ENCODE measurements at regions not wholly inside any gene's neighbourhood (a gene's known extent, or its start where the extent isn't known, plus 50 kb on each side); places are given as distances from the start of the nearest gene placed in this dataset.

DNA sequence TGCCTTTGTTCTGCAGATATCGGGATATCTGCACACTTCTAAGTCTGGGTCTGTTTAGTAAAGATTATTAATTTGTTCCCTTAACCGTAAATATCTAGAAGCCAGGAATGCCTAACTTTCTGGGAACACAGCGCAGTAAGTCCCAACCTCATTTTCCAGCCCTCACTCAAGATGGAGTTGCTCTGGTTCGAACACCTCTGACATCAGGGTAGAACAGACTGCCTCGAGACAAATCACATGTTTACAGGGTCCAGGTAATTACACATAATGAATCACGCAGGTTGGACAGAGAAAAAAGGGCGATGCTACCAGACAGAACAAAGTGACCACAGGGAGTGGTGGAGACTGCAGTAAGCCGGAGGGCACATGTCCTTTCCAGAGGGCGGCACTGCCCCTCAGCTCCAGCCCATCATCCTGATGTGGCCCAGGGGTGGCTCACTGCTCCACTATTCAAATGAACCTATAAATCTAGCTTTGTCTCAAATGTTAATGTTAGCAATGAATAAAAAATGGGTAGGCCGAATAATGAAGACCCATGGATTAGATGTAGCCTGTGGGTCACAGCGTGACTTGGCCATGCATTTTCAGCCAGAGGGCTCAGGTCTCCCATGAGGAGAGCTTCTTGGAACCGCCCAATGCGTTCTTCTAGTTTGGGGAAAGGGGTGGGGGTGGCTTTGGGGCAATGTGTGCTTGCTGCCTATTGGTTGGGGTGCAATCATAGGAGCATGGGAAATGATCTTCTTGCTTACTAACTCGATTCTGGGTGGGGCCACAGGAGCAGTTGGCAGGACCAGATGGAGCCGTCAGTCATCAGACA is 159.0 kb upstream of the SFSWAP start:
- no peak overlapping the region for H3K4me3 ChIP-seq
- intact Hi-C loops (cut with DNase I), result no loop called here
- no peak overlapping the region for H3K27ac ChIP-seq
- H3K36me3 ChIP-seq (ENCODE audit: insufficient read depth in 1 of 2, low read depth in 1 of 2), result no peaks in the 10 kb centered on the region
- TF ChIP-seq CTCF (IDR thresholded peaks at IDR 0.05), result no peak
- H3K4me1 ChIP-seq, result no peaks in the 10 kb centered on the region
- H3K9me3 ChIP-seq, result no peaks in the 10 kb centered on the region
- DNase-seq, result no peak
- H3K27me3 ChIP-seq (ENCODE audit: insufficient read depth in 3 of 3, low read length in 2 of 3), result peaks cover 0 to 8% (median 3%) of the 10 kb centered on the region in 3 donors
- no peak for ATAC-seq
- WGBS, 3 donors, result 80% methylated on average over 15 of the region's 15 CpGs

DNA sequence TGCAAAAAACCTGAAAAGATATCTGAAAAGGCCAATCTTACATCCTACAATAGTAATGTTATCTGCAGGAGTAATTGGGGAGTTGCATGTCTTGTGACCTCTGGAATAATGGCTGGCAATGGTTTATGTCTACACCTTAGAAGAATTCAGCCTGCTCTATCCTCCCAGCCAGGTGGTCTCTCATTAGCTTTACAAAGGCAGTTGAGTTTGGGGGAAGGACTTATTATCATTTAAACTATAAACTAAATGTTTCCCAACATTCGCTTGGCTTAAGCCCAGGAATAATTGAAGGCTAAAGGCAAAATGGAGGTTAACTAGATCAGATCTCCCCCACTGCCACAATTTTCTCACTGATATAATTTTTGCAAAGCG is 158.4 kb upstream of the SFSWAP start:
- DNase-seq (no peak), ATAC-seq (no peak)
- Histone ChIP-seq H3K4me3 (no peak overlapping the region), H3K36me3 (ENCODE audit: insufficient read depth in 1 of 2, low read depth in 1 of 2) (no peaks in the 10 kb centered on the region), H3K9me3 (no peaks in the 10 kb centered on the region), H3K4me1 (no peaks in the 10 kb centered on the region), H3K27me3 (ENCODE audit: insufficient read depth in 3 of 3, low read length in 2 of 3) (peaks cover 0 to 8% (median 3%) of the 10 kb centered on the region in 3 donors), H3K27ac (no peak overlapping the region)
- TF ChIP-seq CTCF (IDR thresholded peaks at IDR 0.05), result no peak
- intact Hi-C loops (cut with DNase I), result no loop called here
- 76 to 88% (median 79%) methylated on average over 2 of the region's 2 CpGs for WGBS, 3 donors

DNA sequence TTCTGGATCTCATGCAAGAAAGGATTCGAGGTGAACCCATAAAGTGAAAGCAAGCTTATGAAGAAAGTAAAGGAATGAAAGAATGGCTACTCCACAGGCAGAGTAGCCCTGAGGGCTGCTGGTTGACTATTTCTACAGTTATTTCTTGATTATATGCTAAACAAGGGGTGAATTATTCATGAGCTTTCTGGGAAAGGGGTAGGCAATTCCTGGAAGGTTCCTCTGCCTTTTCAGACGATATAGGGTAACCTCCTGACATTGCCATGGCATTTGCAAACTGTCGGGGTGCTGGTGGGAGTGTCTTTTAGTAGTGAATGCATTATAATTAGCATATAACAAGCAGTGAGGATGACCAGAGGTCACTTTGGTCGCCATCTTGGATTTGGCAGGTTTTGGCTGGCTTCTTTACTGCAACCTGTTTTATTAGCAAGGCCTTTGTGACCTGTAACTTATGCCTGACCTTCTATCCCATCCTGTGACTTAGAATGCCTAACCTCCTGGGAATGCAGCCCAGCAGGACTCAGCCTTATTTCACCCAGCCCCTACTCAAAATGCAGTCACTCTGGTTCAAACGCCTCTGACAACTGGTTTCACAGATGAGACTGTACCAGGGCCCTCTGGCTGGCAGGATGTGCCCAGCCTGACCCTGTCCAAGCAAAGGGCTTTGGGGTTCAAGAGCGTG is 157.7 kb upstream of the SFSWAP start:
- intact Hi-C loops (cut with DNase I), result no loop called here
- Histone ChIP-seq H3K27ac (no peak overlapping the region), H3K4me1 (no peaks in the 10 kb centered on the region), H3K9me3 (no peaks in the 10 kb centered on the region), H3K27me3 (ENCODE audit: insufficient read depth in 3 of 3, low read length in 2 of 3) (peaks cover 0 to 8% (median 3%) of the 10 kb centered on the region in 3 donors), H3K4me3 (no peak overlapping the region), H3K36me3 (ENCODE audit: insufficient read depth in 1 of 2, low read depth in 1 of 2) (no peaks in the 10 kb centered on the region)
- DNase-seq (no peak), ATAC-seq (no peak)
- TF ChIP-seq CTCF (IDR thresholded peaks at IDR 0.05), result no peak
- WGBS, 3 donors, result 77 to 81% (median 78%) methylated on average over 6 of the region's 6 CpGs

- no peaks in the 10 kb centered on the region for H3K36me3 ChIP-seq (ENCODE audit: insufficient read depth in 1 of 2, low read depth in 1 of 2)
- DNase-seq, result no peak
- no peak overlapping the region for H3K27ac ChIP-seq
- no peak for TF ChIP-seq CTCF (IDR thresholded peaks at IDR 0.05)
- peaks cover 0 to 8% (median 0%) of the 10 kb centered on the region in 3 donors for H3K27me3 ChIP-seq (ENCODE audit: insufficient read depth in 3 of 3, low read length in 2 of 3)
- WGBS, 3 donors, result 69 to 81% (median 76%) methylated on average over 17 to 18 of the region's 18 CpGs
- no peak for ATAC-seq
- H3K4me3 ChIP-seq, result no peak overlapping the region
- H3K4me1 ChIP-seq, result no peaks in the 10 kb centered on the region
- intact Hi-C loops (cut with DNase I), result no loop called here
- no peaks in the 10 kb centered on the region for H3K9me3 ChIP-seq
Observed at GRCh38 chr12:131555197-131555846, 155.6 kb upstream of the SFSWAP start.

Measured in psoas muscle (tissue), 7 donors.